ENCODE measurements at regions not wholly inside any gene's neighbourhood (a gene's known extent, or its start where the extent isn't known, plus 50 kb on each side); places are given as distances from the start of the nearest gene placed in this dataset.

DNA sequence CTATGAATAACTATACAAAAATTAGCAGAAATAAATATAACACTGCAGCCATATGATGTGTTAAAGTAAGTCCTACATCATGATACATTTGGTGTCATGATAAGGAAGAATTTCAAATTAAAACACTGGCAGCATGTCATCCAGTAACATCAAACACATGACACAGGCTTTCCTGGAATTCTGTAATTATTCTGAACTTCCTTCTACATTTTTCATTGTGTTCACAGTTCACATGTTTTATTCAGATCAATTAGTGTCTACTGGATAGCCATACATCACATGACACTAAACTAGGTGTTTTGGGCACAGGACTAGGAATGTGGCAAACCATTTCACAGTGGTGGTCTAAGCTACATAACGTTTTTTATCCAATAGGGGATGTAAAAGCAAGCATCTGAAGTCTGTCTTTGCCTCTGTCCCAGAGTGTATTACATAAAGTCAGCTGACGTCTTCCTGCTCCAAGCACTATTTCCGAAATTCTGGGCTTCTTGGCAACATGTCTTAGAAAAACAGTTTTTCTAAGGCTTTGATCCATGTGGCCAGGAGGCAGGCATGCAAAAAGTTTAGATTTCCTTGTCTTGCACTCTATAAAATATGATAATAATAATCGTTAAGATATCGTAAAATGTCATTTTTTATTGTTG lies 707.9 kb downstream of the CENPC start:
- 55 to 65% methylated on average over 5 of the region's 5 CpGs for WGBS, 2 donors
- TF ChIP-seq EP300 (IDR thresholded peaks at IDR 0.05): no peak
- H3K9me3 ChIP-seq: no peaks in the 10 kb centered on the region

GRCh38 chr4:66829310-66829709 lies 716.0 kb downstream of the CENPC start:
- no peak for DNase-seq
- no peak overlapping the region for H3K4me3 ChIP-seq
- no peaks in the 10 kb centered on the region for H3K27me3 ChIP-seq
- TF ChIP-seq POLR2A (IDR thresholded peaks at IDR 0.05): no peak
- H3K36me3 ChIP-seq: no peaks in the 10 kb centered on the region
- H3K27ac ChIP-seq: no peak overlapping the region
- H3K9me3 ChIP-seq: peaks cover 0 to 3% (median 0%) of the 10 kb centered on the region in 4 donors
- H3K4me1 ChIP-seq: no peaks in the 10 kb centered on the region
- intact Hi-C loops (cut with DNase I): no loop called here

More for the DNA sequence above, 707.9 kb downstream of the CENPC start:
- Histone ChIP-seq H3K4me3 (no peak overlapping the region), H3K4me1 (no peaks in the 10 kb centered on the region), H3K36me3 (no peaks in the 10 kb centered on the region), H3K27me3 (no peaks in the 10 kb centered on the region), H3K27ac (no peak overlapping the region)
- no peak for DNase-seq
- intact Hi-C loops (cut with DNase I): no loop called here

- H3K36me3 ChIP-seq: no peaks in the 10 kb centered on the region
- H3K27me3 ChIP-seq: no peaks in the 10 kb centered on the region
- H3K9me3 ChIP-seq: no peaks in the 10 kb centered on the region
- H3K4me3 ChIP-seq: no peak overlapping the region
- no peak for DNase-seq
- TF ChIP-seq EP300 (IDR thresholded peaks at IDR 0.05) (no peak), POLR2A (IDR thresholded peaks at IDR 0.05) (no peak), POLR2AphosphoS5 (IDR thresholded peaks at IDR 0.05) (no peak), CTCF (IDR thresholded peaks at IDR 0.05) (no peak)
- no peak overlapping the region for H3K27ac ChIP-seq
- H3K4me1 ChIP-seq: no peaks in the 10 kb centered on the region
- intact Hi-C loops (cut with DNase I): no loop called here
Measured at GRCh38 chr4:66820681-66821080, 724.6 kb downstream of the CENPC start.

DNA sequence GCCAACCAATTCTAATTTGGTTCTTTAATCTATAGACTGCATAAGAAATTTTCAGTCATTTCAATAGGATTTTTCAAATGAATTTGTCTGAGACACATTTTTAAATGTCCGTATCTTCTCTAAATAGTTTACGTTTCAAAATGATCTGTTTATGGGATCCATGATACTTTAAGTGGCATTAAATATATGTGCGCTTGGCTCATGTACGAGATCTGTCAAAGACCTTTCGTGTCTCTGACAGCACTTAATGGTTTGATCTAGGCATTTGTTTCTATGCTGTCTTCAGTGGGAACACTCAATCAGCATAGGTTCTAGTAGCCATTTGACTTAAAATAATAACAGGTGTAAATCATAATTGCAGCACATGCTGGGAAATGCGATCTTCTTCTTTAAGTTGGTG lies 731.0 kb downstream of the CENPC start:
- no peak overlapping the region for H3K4me3 ChIP-seq
- WGBS, 2 donors: 72 to 81% methylated on average over 6 of the region's 6 CpGs
- H3K27me3 ChIP-seq: no peaks in the 10 kb centered on the region
- H3K9me3 ChIP-seq: no peaks in the 10 kb centered on the region
- DNase-seq: no peak
- no peaks in the 10 kb centered on the region for H3K4me1 ChIP-seq
- no peaks in the 10 kb centered on the region for H3K36me3 ChIP-seq
- H3K27ac ChIP-seq: no peak overlapping the region
- intact Hi-C loops (cut with DNase I): no loop called here
- TF ChIP-seq CTCF (IDR thresholded peaks at IDR 0.05) (no peak), POLR2AphosphoS5 (IDR thresholded peaks at IDR 0.05) (no peak)

- intact Hi-C loops (cut with DNase I): no loop called here
- DNase-seq: no peak
- H3K36me3 ChIP-seq: no peaks in the 10 kb centered on the region
- 28 to 57% methylated on average over 1 of the region's 1 CpG for WGBS, 2 donors
- H3K27me3 ChIP-seq: no peaks in the 10 kb centered on the region
- no peaks in the 10 kb centered on the region for H3K4me1 ChIP-seq
- no peak for TF ChIP-seq CTCF (IDR thresholded peaks at IDR 0.05)
- TF ChIP-seq POLR2AphosphoS5 (IDR thresholded peaks at IDR 0.05): no peak
- TF ChIP-seq POLR2A (IDR thresholded peaks at IDR 0.05): no peak
- TF ChIP-seq EP300 (IDR thresholded peaks at IDR 0.05): no peak
- no peak overlapping the region for H3K4me3 ChIP-seq
- H3K9me3 ChIP-seq: no peaks in the 10 kb centered on the region
- no peak overlapping the region for H3K27ac ChIP-seq
Measured at GRCh38 chr4:66805582-66805981, 739.7 kb downstream of the CENPC start.

- H3K36me3 ChIP-seq: no peaks in the 10 kb centered on the region
- no peaks in the 10 kb centered on the region for H3K4me1 ChIP-seq
- H3K9me3 ChIP-seq: no peaks in the 10 kb centered on the region
- no peaks in the 10 kb centered on the region for H3K27me3 ChIP-seq
- 49 to 56% methylated on average over 3 of the region's 3 CpGs for WGBS, 2 donors
- intact Hi-C loops (cut with DNase I): no loop called here
- no peak overlapping the region for H3K4me3 ChIP-seq
- TF ChIP-seq POLR2A (IDR thresholded peaks at IDR 0.05): no peak
- TF ChIP-seq POLR2AphosphoS5 (IDR thresholded peaks at IDR 0.05): no peak
- TF ChIP-seq EP300 (IDR thresholded peaks at IDR 0.05): no peak
- no peak for TF ChIP-seq CTCF (IDR thresholded peaks at IDR 0.05)
- H3K27ac ChIP-seq: no peak overlapping the region
- no peak for DNase-seq
Measured at GRCh38 chr4:66804979-66805378, 740.3 kb downstream of the CENPC start.
